ENCODE measurements at regions not wholly inside any gene's neighbourhood (a gene's known extent, or its start where the extent isn't known, plus 50 kb on each side); places are given as distances from the start of the nearest gene placed in this dataset.

- DNase-seq (ENCODE audit: low spot score): no peak
Observed at GRCh38 chr7:51665045-51665780, 348.6 kb upstream of the COBL start.

GRCh38 chr7:51660516-51660915 is 343.9 kb upstream of the COBL start:
- no peak for DNase-seq (ENCODE audit: low spot score)

GRCh38 chr7:51658684-51659083 is 342.1 kb upstream of the COBL start:
- no peak for DNase-seq (ENCODE audit: low spot score)

GRCh38 chr7:51647931-51648351 is 331.3 kb upstream of the COBL start:
- no peak for DNase-seq (ENCODE audit: low spot score)

GRCh38 chr7:51647486-51647885 is 330.9 kb upstream of the COBL start:
- no peak for DNase-seq (ENCODE audit: low spot score)

GRCh38 chr7:51645702-51646298 is 329.2 kb upstream of the COBL start:
- DNase-seq (ENCODE audit: low spot score): no peak

GRCh38 chr7:51645255-51645654 is 328.6 kb upstream of the COBL start:
- DNase-seq (ENCODE audit: low spot score): no peak

- no peak for DNase-seq (ENCODE audit: low spot score)
Observed at GRCh38 chr7:51644216-51644615, 327.6 kb upstream of the COBL start.

- no peak for DNase-seq (ENCODE audit: low spot score)
Observed at GRCh38 chr7:51640841-51641240, 324.2 kb upstream of the COBL start.

GRCh38 chr7:51639661-51640334 is 323.2 kb upstream of the COBL start:
- peak; percentile 13 for DNase-seq (ENCODE audit: low spot score)

GRCh38 chr7:51636503-51636902 is 319.9 kb upstream of the COBL start:
- DNase-seq (ENCODE audit: low spot score): no peak

GRCh38 chr7:51635775-51636174 is 319.2 kb upstream of the COBL start:
- DNase-seq (ENCODE audit: low spot score): no peak

GRCh38 chr7:51634538-51634937 is 317.9 kb upstream of the COBL start:
- DNase-seq (ENCODE audit: low spot score): no peak

GRCh38 chr7:51634025-51634424 is 317.4 kb upstream of the COBL start:
- DNase-seq (ENCODE audit: low spot score): no peak

- DNase-seq (ENCODE audit: low spot score): no peak
Observed at GRCh38 chr7:51633596-51633995, 317.0 kb upstream of the COBL start.

GRCh38 chr7:51633006-51633405 is 316.4 kb upstream of the COBL start:
- no peak for DNase-seq (ENCODE audit: low spot score)

GRCh38 chr7:51630933-51631332 is 314.3 kb upstream of the COBL start:
- DNase-seq (ENCODE audit: low spot score): no peak

- DNase-seq (ENCODE audit: low spot score): no peak
Observed at GRCh38 chr7:51629206-51629605, 312.6 kb upstream of the COBL start.

- DNase-seq (ENCODE audit: low spot score): no peak
Observed at GRCh38 chr7:51621956-51622355, 305.3 kb upstream of the COBL start.

- DNase-seq (ENCODE audit: low spot score): no peak
Observed at GRCh38 chr7:51620706-51621105, 304.1 kb upstream of the COBL start.

GRCh38 chr7:51619880-51620279 is 303.3 kb upstream of the COBL start:
- DNase-seq (ENCODE audit: low spot score): no peak

GRCh38 chr7:51617686-51618085 is 301.1 kb upstream of the COBL start:
- no peak for DNase-seq (ENCODE audit: low spot score)

GRCh38 chr7:51613911-51614357 is 297.3 kb upstream of the COBL start:
- DNase-seq (ENCODE audit: low spot score): no peak
